ENCODE measurements at regions not wholly inside any gene's neighbourhood (a gene's known extent, or its start where the extent isn't known, plus 50 kb on each side); places are given as distances from the start of the nearest gene placed in this dataset.
"Not testable (repeated sequence)": the region's sequence is repeated elsewhere in the genome, so short reads cannot be mapped to it uniquely, and the experiment has no call there.

GRCh38 chr2:215793747-215794595, 219.4 kb downstream of the MREG start:
- no peak for DNase-seq

- DNase-seq: no peak
Observed at GRCh38 chr2:215791481-215791937, 221.8 kb downstream of the MREG start.

GRCh38 chr2:215790523-215791421, 222.6 kb downstream of the MREG start:
- no peak for DNase-seq

GRCh38 chr2:215787565-215788178, 225.7 kb downstream of the MREG start:
- DNase-seq: no peak

- DNase-seq: no peak
Observed at GRCh38 chr2:215787025-215787424, 226.3 kb downstream of the MREG start.

GRCh38 chr2:215784371-215784783, 229.0 kb downstream of the MREG start:
- DNase-seq: no peak

- not testable (repeated sequence) for DNase-seq
Observed at GRCh38 chr2:215783640-215784039, 229.7 kb downstream of the MREG start.

- no peak for DNase-seq
Observed at GRCh38 chr2:215782965-215783364, 230.4 kb downstream of the MREG start.

- DNase-seq: no peak
Observed at GRCh38 chr2:215782295-215782694, 231.1 kb downstream of the MREG start.

- no peak for DNase-seq
Observed at GRCh38 chr2:215780907-215781685, 232.3 kb downstream of the MREG start.

GRCh38 chr2:215780313-215780712, 233.0 kb downstream of the MREG start:
- DNase-seq: no peak

GRCh38 chr2:215779912-215780311, 233.4 kb downstream of the MREG start:
- no peak for DNase-seq

- DNase-seq: no peak
Observed at GRCh38 chr2:215777465-215778044, 235.8 kb downstream of the MREG start.

- no peak for DNase-seq
Observed at GRCh38 chr2:215775106-215775505, 238.2 kb downstream of the MREG start.

- DNase-seq: no peak
Observed at GRCh38 chr2:215773728-215774127, 239.6 kb downstream of the MREG start.

GRCh38 chr2:215772634-215773563, 240.5 kb downstream of the MREG start:
- DNase-seq: no peak

- DNase-seq: no peak
Observed at GRCh38 chr2:215772003-215772402, 241.3 kb downstream of the MREG start.

- no peak for DNase-seq
Observed at GRCh38 chr2:215771241-215771640, 242.1 kb downstream of the MREG start.

- no peak for DNase-seq
Observed at GRCh38 chr2:215770668-215771067, 242.7 kb downstream of the MREG start.

GRCh38 chr2:215769246-215769645, 244.1 kb downstream of the MREG start:
- no peak for DNase-seq

GRCh38 chr2:215767625-215768024, 245.7 kb downstream of the MREG start:
- no peak for DNase-seq

Measured in DMS79 treated with DMSO at 0.1 percent for 48 hours (cell line).